HEK293T (cell line): ENCODE measurements at regions not wholly inside any gene's neighbourhood (a gene's known extent, or its start where the extent isn't known, plus 50 kb on each side); places are given as distances from the start of the nearest gene placed in this dataset.

ENCODE experiments used
- FOXM1 ChIP-seq: fragments of 450-650 bp; IDR thresholded peaks from 2 replicates; pipeline ENCODE4 v1.6.1; 2017; ENCODE audit warnings: mild to moderate bottlenecking, borderline replicate concordance
- HDGF ChIP-seq: fragments of 450-650 bp; IDR thresholded peaks from 2 replicates; pipeline ENCODE4 v1.6.1; 2017; ENCODE audit warnings: antibody characterized with exemption, borderline replicate concordance
- NFRKB ChIP-seq: fragments of 450-650 bp; IDR thresholded peaks from 2 replicates; pipeline ENCODE4 v1.6.1; 2016; ENCODE audit warnings: mild to moderate bottlenecking, moderate library complexity
- SP1 ChIP-seq: fragments of 450-650 bp; IDR thresholded peaks from 2 replicates; pipeline ENCODE4 v1.6.1; 2017
- TARDBP ChIP-seq: fragments of 450-650 bp; IDR thresholded peaks from 2 replicates; pipeline ENCODE4 v1.6.1; 2016

- no peak for TF ChIP-seq SP1
- no peak for TF ChIP-seq HDGF
- no peak for TF ChIP-seq FOXM1
- TF ChIP-seq NFRKB, result no peak
- no peak for TF ChIP-seq TARDBP
These were observed 655.0 kb downstream of the EPHA3 start for GRCh38 chr3:89762405-89762804.
